ENCODE measurements at regions not wholly inside any gene's neighbourhood (a gene's known extent, or its start where the extent isn't known, plus 50 kb on each side); places are given as distances from the start of the nearest gene placed in this dataset.
"Not testable (repeated sequence)": the region's sequence is repeated elsewhere in the genome, so short reads cannot be mapped to it uniquely, and the experiment has no call there.

GRCh38 chr9:19913151-19913550, 124.3 kb upstream of the SLC24A2 start:
- no peak overlapping the region for H3K27ac ChIP-seq
- no peaks in the 10 kb centered on the region for H3K4me1 ChIP-seq (replicated peaks)
- DNase-seq (ENCODE audit: low spot score), result no peak
- H3K9me3 ChIP-seq, result no peaks in the 10 kb centered on the region
- H3K27me3 ChIP-seq (replicated peaks; ENCODE audit: insufficient read depth), result no peaks in the 10 kb centered on the region
- no peak for TF ChIP-seq POLR2AphosphoS5 (IDR thresholded peaks at IDR 0.05)
- H3K36me3 ChIP-seq, result no peaks in the 10 kb centered on the region
- WGBS, result 25% methylated on average over 1 of the region's 1 CpG
- no peak overlapping the region for H3K4me3 ChIP-seq
- intact Hi-C loops (cut with DNase I), result no loop called here

DNA sequence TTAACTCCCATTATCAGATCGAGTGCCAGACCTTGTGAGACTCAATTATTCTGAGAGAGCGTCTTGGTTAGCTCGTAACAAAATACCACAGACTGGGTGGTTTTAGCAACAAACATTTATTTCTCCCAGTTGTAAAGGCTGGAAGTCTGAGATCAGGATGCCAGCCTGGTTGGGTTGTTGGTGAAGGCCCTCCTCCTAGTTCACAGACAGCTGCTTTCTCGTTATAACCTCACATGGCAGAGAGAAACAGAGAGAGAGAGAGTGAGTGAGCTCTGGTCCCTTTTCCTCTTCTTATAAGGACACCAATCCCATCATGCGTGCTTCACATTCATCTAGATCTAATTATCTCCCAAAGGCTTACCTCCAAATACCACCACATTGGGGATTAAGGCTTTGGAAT, 114.2 kb upstream of the SLC24A2 start:
- TF ChIP-seq POLR2A (IDR thresholded peaks at IDR 0.05) (no peak), CTCF (IDR thresholded peaks at IDR 0.05) (no peak), POLR2AphosphoS5 (IDR thresholded peaks at IDR 0.05) (no peak)
- no peaks in the 10 kb centered on the region for H3K36me3 ChIP-seq
- DNase-seq (ENCODE audit: low spot score), result no peak
- H3K27ac ChIP-seq, result no peak overlapping the region
- intact Hi-C loops (cut with DNase I), result no loop called here
- no peak overlapping the region for H3K4me3 ChIP-seq
- no peaks in the 10 kb centered on the region for H3K9me3 ChIP-seq
- no peaks in the 10 kb centered on the region for H3K27me3 ChIP-seq (replicated peaks; ENCODE audit: insufficient read depth)
- WGBS, result 71% methylated on average over 5 of the region's 5 CpGs
- no peaks in the 10 kb centered on the region for H3K4me1 ChIP-seq (replicated peaks)

DNA sequence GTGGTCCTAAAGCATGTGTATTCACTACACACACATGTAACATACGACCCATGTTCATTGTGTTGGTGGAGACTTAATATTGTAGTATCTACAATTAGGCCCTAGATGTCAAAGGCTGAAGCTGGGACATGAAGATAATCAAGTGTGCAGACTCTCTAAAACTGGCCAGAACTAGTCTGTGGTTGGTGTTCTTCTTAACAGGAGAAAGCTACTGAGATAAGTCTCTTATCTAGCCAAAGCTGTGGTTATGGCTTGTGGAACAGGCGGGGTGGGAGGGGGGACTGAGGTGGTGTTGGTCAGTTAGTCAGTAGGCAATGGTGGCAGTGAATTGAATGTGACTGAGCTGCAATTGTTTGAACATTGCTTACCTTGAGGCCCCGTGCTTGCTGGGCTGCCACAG, 112.7 kb upstream of the SLC24A2 start:
- DNase-seq (ENCODE audit: low spot score), result no peak
- Histone ChIP-seq H3K4me3 (no peak overlapping the region), H3K4me1 (replicated peaks) (no peaks in the 10 kb centered on the region), H3K9me3 (no peaks in the 10 kb centered on the region), H3K36me3 (no peaks in the 10 kb centered on the region), H3K27me3 (replicated peaks; ENCODE audit: insufficient read depth) (no peaks in the 10 kb centered on the region), H3K27ac (no peak overlapping the region)
- intact Hi-C loops (cut with DNase I), result no loop called here
- WGBS, result 85% methylated on average over 3 of the region's 3 CpGs
- TF ChIP-seq POLR2A (IDR thresholded peaks at IDR 0.05), result no peak
- no peak for TF ChIP-seq POLR2AphosphoS5 (IDR thresholded peaks at IDR 0.05)
- no peak for TF ChIP-seq CTCF (IDR thresholded peaks at IDR 0.05)

- Histone ChIP-seq H3K36me3 (no peaks in the 10 kb centered on the region), H3K9me3 (no peaks in the 10 kb centered on the region), H3K4me3 (no peak overlapping the region), H3K27me3 (replicated peaks; ENCODE audit: insufficient read depth) (no peaks in the 10 kb centered on the region), H3K4me1 (replicated peaks) (no peaks in the 10 kb centered on the region), H3K27ac (no peak overlapping the region)
- peak; percentile 10 for TF ChIP-seq POLR2AphosphoS5 (IDR thresholded peaks at IDR 0.05)
- no peak for TF ChIP-seq POLR2A (IDR thresholded peaks at IDR 0.05)
- no peak for TF ChIP-seq CTCF (IDR thresholded peaks at IDR 0.05)
- no peak for DNase-seq (ENCODE audit: low spot score)
- WGBS, result 67% methylated on average over 1 of the region's 1 CpG
- intact Hi-C loops (cut with DNase I), result no loop called here
Observed at GRCh38 chr9:19896161-19896560, 107.3 kb upstream of the SLC24A2 start.

- intact Hi-C loops (cut with DNase I); H3K27ac ChIP-seq; H3K4me1 ChIP-seq (replicated peaks); H3K27me3 ChIP-seq (replicated peaks; ENCODE audit: insufficient read depth); H3K4me3 ChIP-seq; DNase-seq (ENCODE audit: low spot score); H3K9me3 ChIP-seq; H3K36me3 ChIP-seq: not testable (repeated sequence)
- 82% methylated on average over 9 of the region's 9 CpGs for WGBS
Observed at GRCh38 chr9:19895578-19895977, 106.7 kb upstream of the SLC24A2 start.

DNA sequence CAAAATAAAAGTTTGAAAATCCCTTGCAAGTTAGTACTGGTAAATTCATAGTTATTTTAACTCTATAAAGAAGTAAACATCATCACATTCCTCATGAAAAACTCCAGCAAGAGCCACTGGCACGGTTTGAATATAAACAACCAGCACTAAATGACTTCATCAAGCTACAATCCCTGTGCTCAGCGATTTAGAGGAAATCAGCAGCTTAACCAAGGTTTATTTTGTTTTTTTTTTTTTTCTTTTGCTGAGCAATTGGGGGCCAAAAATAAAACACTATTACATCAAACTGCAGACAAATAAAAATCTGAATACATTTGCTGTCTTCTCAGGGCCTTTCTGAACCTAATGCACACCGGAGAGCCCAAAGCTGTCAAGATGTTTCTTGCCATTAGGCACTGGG, 106.2 kb upstream of the SLC24A2 start:
- Histone ChIP-seq H3K27me3 (replicated peaks; ENCODE audit: insufficient read depth) (no peaks in the 10 kb centered on the region), H3K27ac (no peak overlapping the region), H3K9me3 (no peaks in the 10 kb centered on the region), H3K4me3 (no peak overlapping the region), H3K36me3 (no peaks in the 10 kb centered on the region), H3K4me1 (replicated peaks) (no peaks in the 10 kb centered on the region)
- WGBS, result 25% methylated on average over 3 of the region's 3 CpGs
- intact Hi-C loops (cut with DNase I), result no loop called here
- TF ChIP-seq CTCF (IDR thresholded peaks at IDR 0.05) (no peak), POLR2A (IDR thresholded peaks at IDR 0.05) (no peak), POLR2AphosphoS5 (IDR thresholded peaks at IDR 0.05) (no peak)
- no peak for DNase-seq (ENCODE audit: low spot score)

Measured in prostate gland (tissue), 2 donors.